NCI-H2227 treated with DMSO at 0.1 percent for 48 hours (cell line): ENCODE measurements at regions not wholly inside any gene's neighbourhood (a gene's known extent, or its start where the extent isn't known, plus 50 kb on each side); places are given as distances from the start of the nearest gene placed in this dataset.

Experiments
- DNase-seq: peaks from one replicate; lab custom pipeline; 2025; lab: John Stamatoyannopoulos, UW

- DNase-seq, result no peak
Observed at GRCh38 chr2:62302631-62303435, 106.9 kb downstream of the B3GNT2 start.

- no peak for DNase-seq
Observed at GRCh38 chr2:62300925-62301324, 105.0 kb downstream of the B3GNT2 start.

GRCh38 chr2:62297624-62298010 is 101.7 kb downstream of the B3GNT2 start:
- DNase-seq, result no peak

- no peak for DNase-seq
Observed at GRCh38 chr2:62296832-62297623, 101.1 kb downstream of the B3GNT2 start.

GRCh38 chr2:62296034-62296831 is 100.3 kb downstream of the B3GNT2 start:
- no peak for DNase-seq

GRCh38 chr2:62293490-62294271 is 97.8 kb downstream of the B3GNT2 start:
- no peak for DNase-seq

GRCh38 chr2:62293151-62293489 is 97.2 kb downstream of the B3GNT2 start:
- DNase-seq, result no peak

- DNase-seq, result no peak
Observed at GRCh38 chr2:62292190-62292589, 96.3 kb downstream of the B3GNT2 start.

DNA sequence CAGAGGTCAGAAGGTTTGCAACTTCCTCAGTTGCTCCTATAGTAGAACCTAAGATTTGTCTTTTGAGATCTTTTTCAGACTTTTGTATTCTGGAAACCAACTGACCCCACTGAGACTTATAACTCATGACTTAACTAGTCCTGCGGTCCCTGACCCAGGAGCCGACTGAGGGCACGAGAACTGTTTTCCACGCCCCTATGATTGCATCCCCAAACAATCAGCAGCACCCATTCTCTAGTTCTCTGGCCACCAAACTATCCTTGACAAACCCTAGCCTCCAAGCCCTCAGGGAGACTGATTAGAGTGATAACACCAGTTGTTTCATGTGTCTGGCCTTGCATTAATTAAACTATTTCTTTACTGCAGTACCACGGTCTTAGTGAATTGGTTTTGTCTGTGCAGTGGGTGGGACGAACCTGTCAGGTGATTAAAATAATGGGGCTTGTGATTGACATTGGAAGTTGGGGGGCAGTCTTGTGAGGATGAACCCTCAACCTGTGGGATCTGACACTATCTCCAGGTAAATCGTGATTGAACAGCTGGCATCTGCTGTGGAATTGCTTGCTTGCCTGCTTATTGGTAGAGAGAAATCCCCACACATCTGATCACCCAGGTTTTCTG is 95.7 kb downstream of the B3GNT2 start:
- DNase-seq, result no peak

- DNase-seq, result no peak
Observed at GRCh38 chr2:62291052-62291451, 95.1 kb downstream of the B3GNT2 start.

DNA sequence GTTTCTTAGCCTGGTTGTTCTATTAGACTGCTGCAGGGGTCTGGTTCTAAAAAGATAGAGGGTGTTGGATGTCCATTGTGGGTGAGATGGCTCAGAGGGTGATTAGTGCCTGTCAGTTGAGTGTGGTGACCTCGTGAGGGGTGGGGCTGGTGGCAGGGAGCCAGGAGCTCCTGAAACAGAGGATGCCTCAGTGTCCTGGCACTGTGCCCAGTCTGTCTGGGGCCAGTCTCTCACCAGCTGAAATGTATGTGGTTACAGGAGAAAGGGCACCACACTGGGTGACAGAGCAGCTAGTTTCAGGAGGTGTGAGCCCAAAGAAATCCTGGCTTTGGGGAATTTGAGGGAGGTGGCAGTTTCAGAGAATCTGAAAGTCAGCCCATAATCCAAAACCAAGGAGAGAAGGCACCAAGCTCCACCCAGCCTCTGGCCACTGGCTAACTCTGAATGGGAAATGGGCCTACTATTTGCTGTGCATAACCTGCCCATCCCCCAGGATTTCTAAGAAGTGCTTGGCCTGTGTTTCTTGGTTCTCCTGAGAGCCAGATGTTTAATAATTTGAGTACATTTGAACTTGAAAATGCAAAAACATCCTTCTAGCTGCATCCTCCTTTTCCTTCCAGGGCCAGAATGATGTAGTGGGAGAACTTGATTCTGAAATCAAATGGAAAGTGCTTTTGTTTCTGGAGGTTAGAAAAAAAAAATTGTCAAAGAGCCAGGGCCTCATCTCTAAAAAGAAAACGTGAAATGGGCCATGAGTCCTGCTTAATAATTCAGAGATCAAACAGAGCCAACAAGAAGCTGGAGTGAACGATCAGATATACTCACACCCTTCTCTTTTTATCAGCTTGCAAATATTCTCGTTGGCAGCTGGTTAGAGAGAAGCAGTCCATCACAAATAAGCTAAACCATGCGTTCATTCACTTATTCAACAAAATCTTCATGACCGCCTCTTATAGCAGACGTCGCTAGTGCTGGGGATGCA is 92.3 kb downstream of the B3GNT2 start:
- DNase-seq, result peak; percentile 85

DNA sequence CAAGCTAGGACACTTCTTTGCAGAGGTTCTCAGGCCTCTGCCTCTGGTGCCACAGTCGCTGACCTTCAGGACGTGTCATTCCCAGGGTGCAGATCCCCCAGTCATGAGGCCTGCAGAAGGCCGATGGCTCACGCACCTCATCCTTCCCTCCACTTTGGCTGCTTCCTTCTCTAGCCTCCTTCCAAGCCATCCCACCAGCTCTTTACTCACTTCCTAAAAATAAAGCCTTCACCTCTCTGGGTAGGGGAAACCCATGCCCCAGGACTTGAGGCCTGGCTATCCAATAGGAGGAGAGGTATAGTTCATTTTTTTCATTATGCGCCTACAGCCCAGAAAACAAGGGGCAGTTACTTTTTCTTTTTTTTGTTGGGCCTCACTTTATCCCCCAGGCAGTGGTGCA is 91.4 kb downstream of the B3GNT2 start:
- no peak for DNase-seq

DNA sequence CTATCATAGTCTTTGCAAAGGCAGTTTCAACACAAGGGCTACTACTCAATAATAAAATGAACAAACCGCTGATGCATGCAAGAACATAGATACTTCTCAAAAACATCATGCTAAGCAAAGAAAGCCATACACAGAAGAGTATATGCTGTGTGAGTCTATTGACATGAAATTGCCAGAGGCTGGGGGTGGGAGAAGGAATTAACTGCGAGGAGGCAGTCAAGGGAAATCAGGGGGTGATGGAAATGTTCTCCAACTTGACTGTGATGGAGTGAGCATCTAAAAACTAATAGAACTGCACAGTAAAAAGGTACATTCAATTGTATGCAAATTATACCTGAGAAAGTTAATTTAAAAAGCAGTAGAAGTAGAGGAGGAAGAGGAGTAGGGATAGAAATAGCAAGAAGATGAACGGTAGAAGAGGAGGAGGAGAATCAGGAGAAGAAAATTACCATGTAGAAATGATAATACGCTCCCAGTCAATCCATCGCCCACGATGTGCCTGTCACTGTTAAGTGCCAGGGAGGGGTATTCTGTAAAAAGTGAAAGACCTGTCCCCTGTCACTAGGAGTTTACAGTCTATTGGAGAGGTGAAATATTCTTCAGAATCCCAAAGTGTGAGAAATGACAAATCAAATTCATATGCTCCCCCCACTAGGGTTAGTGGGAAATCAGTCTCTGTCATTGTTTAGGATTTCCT is 90.3 kb downstream of the B3GNT2 start:
- DNase-seq, result no peak

- DNase-seq, result no peak
Observed at GRCh38 chr2:62284980-62285379, 89.1 kb downstream of the B3GNT2 start.

- DNase-seq, result no peak
Observed at GRCh38 chr2:62284471-62284870, 88.6 kb downstream of the B3GNT2 start.

DNA sequence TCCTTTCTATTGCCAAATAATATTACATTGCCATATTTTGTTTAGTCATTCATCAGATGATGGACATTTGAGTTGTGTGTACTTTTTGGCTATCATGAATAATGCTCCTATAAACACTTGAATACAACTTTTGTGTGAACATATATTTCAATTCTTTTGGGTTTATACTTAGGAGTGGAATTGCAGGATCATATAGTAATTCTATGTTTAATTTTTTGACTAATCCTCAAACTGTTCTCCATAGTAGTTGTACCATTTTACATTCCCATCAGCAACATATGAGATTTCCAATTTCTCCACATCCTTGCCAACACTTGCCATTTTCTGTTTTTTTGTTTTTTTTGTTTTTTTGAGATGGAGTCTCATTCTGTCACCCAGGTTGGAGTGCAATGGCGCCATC is 87.2 kb downstream of the B3GNT2 start:
- no peak for DNase-seq

- DNase-seq, result no peak
Observed at GRCh38 chr2:62281663-62282062, 85.7 kb downstream of the B3GNT2 start.

GRCh38 chr2:62277688-62278087 is 81.8 kb downstream of the B3GNT2 start:
- DNase-seq, result no peak
